ENCODE measurements at regions not wholly inside any gene's neighbourhood (a gene's known extent, or its start where the extent isn't known, plus 50 kb on each side); places are given as distances from the start of the nearest gene placed in this dataset.
A peak's percentile ranks its signal among the peaks of the same experiment; 100 is the strongest.

- Histone ChIP-seq H4K20me1 (ENCODE audit: insufficient read depth, poor library complexity, severe bottlenecking) (no peaks in the 10 kb centered on the region), H3K27me3 (no peaks in the 10 kb centered on the region), H3K36me3 (replicated peaks; ENCODE audit: insufficient read depth, low read depth) (no peaks in the 10 kb centered on the region), H3K27ac (no peak overlapping the region), H3K79me2 (no peaks in the 10 kb centered on the region), H3K4me3 (no peak overlapping the region), H3K9me3 (ENCODE audit: low read depth) (no peaks in the 10 kb centered on the region), H3K4me1 (ENCODE audit: insufficient read depth) (peaks cover 3% of the 10 kb centered on the region), H3K9me2 (replicated peaks; ENCODE audit: insufficient read depth) (no peaks in the 10 kb centered on the region), H3K4me2 (no peak overlapping the region), H2AFZ (no peak overlapping the region)
- no peak for DNase-seq (ENCODE audit: low spot score)
- WGBS (ENCODE audit: low lambda C conversion rate, missing lambda C conversion rate), result 92% methylated on average over 5 of the region's 5 CpGs
- TF ChIP-seq EZH2 (IDR thresholded peaks at IDR 0.05; ENCODE audit: borderline replicate concordance), result no peak
- TF ChIP-seq CTCF (IDR thresholded peaks at IDR 0.05; ENCODE audit: poor library complexity), result no peak
- no peak for TF ChIP-seq EZH2phosphoT487 (IDR thresholded peaks at IDR 0.05; ENCODE audit: low read depth, severe bottlenecking, unreplicated experiment)
These were observed 118.1 kb downstream of the ZNF621 start for GRCh38 chr3:40642812-40643211.

- Histone ChIP-seq H3K4me3 (no peak overlapping the region), H3K27me3 (no peaks in the 10 kb centered on the region), H3K79me2 (no peaks in the 10 kb centered on the region), H3K9me3 (ENCODE audit: low read depth) (no peaks in the 10 kb centered on the region), H3K4me2 (peak overlapping the region; percentile 17), H2AFZ (no peak overlapping the region), H3K36me3 (replicated peaks; ENCODE audit: insufficient read depth, low read depth) (no peaks in the 10 kb centered on the region), H3K9me2 (replicated peaks; ENCODE audit: insufficient read depth) (no peaks in the 10 kb centered on the region), H3K27ac (peak overlapping the region; percentile 40), H3K4me1 (ENCODE audit: insufficient read depth) (peaks cover 3% of the 10 kb centered on the region), H4K20me1 (ENCODE audit: insufficient read depth, poor library complexity, severe bottlenecking) (no peaks in the 10 kb centered on the region)
- WGBS (ENCODE audit: low lambda C conversion rate, missing lambda C conversion rate), result 59% methylated on average over 3 of the region's 3 CpGs
- TF ChIP-seq CTCF (IDR thresholded peaks at IDR 0.05; ENCODE audit: poor library complexity) (no peak), EZH2 (IDR thresholded peaks at IDR 0.05; ENCODE audit: borderline replicate concordance) (no peak), EZH2phosphoT487 (IDR thresholded peaks at IDR 0.05; ENCODE audit: low read depth, severe bottlenecking, unreplicated experiment) (no peak)
- DNase-seq (ENCODE audit: low spot score), result peak; percentile 46
These were observed 121.1 kb downstream of the ZNF621 start for GRCh38 chr3:40645883-40646282.

DNA sequence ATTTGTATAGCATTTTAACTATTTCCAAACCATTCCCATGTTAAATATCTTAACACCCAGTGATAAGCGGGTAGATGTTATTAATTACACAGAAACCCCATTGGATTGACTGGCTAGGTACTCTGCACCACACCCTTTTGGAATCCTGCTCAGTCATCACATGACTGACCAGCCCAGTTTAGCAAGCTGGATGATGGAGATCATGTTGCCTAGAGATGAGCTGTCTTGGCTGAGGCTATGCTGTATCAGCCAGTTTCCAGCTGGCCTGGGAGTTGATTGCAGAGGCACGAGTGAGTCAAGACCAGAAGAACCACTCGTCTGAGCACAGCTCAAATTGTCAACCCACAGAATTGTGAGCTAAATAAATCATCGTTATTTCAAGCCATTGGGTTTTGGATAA lies 124.6 kb downstream of the ZNF621 start:
- no peaks in the 10 kb centered on the region for H3K79me2 ChIP-seq
- 91% methylated on average over 4 of the region's 4 CpGs for WGBS (ENCODE audit: low lambda C conversion rate, missing lambda C conversion rate)

More for the DNA sequence above, 124.6 kb downstream of the ZNF621 start:
- Histone ChIP-seq H3K9me2 (replicated peaks; ENCODE audit: insufficient read depth) (no peaks in the 10 kb centered on the region), H3K4me2 (no peak overlapping the region), H3K4me3 (no peak overlapping the region), H2AFZ (no peak overlapping the region), H3K27ac (no peak overlapping the region), H4K20me1 (ENCODE audit: insufficient read depth, poor library complexity, severe bottlenecking) (no peaks in the 10 kb centered on the region), H3K4me1 (ENCODE audit: insufficient read depth) (peaks cover 3% of the 10 kb centered on the region), H3K27me3 (no peaks in the 10 kb centered on the region), H3K36me3 (replicated peaks; ENCODE audit: insufficient read depth, low read depth) (no peaks in the 10 kb centered on the region), H3K9me3 (ENCODE audit: low read depth) (no peaks in the 10 kb centered on the region)
- TF ChIP-seq CTCF (IDR thresholded peaks at IDR 0.05; ENCODE audit: poor library complexity) (no peak), EZH2 (IDR thresholded peaks at IDR 0.05; ENCODE audit: borderline replicate concordance) (no peak), EZH2phosphoT487 (IDR thresholded peaks at IDR 0.05; ENCODE audit: low read depth, severe bottlenecking, unreplicated experiment) (no peak)
- DNase-seq (ENCODE audit: low spot score), result no peak

Measured in hepatocyte (in vitro differentiated cells).